Heart left ventricle (tissue), 13 donors: ENCODE measurements at regions not wholly inside any gene's neighbourhood (a gene's known extent, or its start where the extent isn't known, plus 50 kb on each side); places are given as distances from the start of the nearest gene placed in this dataset.

ENCODE experiments used
- POLR2A ChIP-seq, 2 donors: fragments of 450-650 bp; IDR thresholded peaks; one replicate each; pipeline ENCODE4 v1.6.1; 2017; ENCODE audit warnings: antibody characterized with exemption in 2 of 2, mild to moderate bottlenecking in 2 of 2, moderate library complexity in 2 of 2
- TF ChIP-seq, protein P1 (sequence below), 12 donors: fragments of 200-600 bp; sonication (generic) in 4 of 12; IDR thresholded peaks; one replicate each; pipeline versions ENCODE4 v1.5.0 to v1.8.0; 2018 to 2022; ENCODE audit warnings: antibody characterized with exemption in 12 of 12, mild to moderate bottlenecking in 5 of 12
- donor health status: ischemic (EF 13 %, LVEDD 7.1; RV severe dilation, severe dysfunction).
- donor health status: DM: no; HTN: yes; CAD: no.
- donor health status: DM: no; HTN: no; CAD: no.
- donor health status: ischemic (EF 25% LVEDD 6.9; RV normal size, moderate dysfunction).
- donor health status: ischemic (EF 25% LVEDD 5.7; RV mildly dilated, moderate dysfunction).
- donor health status: ischemic (EF 35%, LVEDD 5.7; RV mildly dilated, moderate dysfunction).
- donor health status: nonischemic (EF 11% LVEDD 7.7; RV severe dilation, severe dysfunction).
- donor health status: DM: yes; HTN: yes; CAD: no.
- donor health status: PGD.
- donor health status: ischemic (EF 29% LVEDD 5.4; RV normal size, mild dysfunction).
- donor health status: nonischemic (EF 23%, LVEDD 6.1; RV moderate dilation, normal function).

GRCh38 chr2:116719836-116720235 is 1094.7 kb upstream of the DDX18 start:
- TF ChIP-seq, protein P1, sequence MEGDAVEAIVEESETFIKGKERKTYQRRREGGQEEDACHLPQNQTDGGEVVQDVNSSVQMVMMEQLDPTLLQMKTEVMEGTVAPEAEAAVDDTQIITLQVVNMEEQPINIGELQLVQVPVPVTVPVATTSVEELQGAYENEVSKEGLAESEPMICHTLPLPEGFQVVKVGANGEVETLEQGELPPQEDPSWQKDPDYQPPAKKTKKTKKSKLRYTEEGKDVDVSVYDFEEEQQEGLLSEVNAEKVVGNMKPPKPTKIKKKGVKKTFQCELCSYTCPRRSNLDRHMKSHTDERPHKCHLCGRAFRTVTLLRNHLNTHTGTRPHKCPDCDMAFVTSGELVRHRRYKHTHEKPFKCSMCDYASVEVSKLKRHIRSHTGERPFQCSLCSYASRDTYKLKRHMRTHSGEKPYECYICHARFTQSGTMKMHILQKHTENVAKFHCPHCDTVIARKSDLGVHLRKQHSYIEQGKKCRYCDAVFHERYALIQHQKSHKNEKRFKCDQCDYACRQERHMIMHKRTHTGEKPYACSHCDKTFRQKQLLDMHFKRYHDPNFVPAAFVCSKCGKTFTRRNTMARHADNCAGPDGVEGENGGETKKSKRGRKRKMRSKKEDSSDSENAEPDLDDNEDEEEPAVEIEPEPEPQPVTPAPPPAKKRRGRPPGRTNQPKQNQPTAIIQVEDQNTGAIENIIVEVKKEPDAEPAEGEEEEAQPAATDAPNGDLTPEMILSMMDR (IDR thresholded peaks at IDR 0.05), result no peak
- no peak for TF ChIP-seq POLR2A (IDR thresholded peaks at IDR 0.05)
